ENCODE measurements at regions not wholly inside any gene's neighbourhood (a gene's known extent, or its start where the extent isn't known, plus 50 kb on each side); places are given as distances from the start of the nearest gene placed in this dataset.

DNA sequence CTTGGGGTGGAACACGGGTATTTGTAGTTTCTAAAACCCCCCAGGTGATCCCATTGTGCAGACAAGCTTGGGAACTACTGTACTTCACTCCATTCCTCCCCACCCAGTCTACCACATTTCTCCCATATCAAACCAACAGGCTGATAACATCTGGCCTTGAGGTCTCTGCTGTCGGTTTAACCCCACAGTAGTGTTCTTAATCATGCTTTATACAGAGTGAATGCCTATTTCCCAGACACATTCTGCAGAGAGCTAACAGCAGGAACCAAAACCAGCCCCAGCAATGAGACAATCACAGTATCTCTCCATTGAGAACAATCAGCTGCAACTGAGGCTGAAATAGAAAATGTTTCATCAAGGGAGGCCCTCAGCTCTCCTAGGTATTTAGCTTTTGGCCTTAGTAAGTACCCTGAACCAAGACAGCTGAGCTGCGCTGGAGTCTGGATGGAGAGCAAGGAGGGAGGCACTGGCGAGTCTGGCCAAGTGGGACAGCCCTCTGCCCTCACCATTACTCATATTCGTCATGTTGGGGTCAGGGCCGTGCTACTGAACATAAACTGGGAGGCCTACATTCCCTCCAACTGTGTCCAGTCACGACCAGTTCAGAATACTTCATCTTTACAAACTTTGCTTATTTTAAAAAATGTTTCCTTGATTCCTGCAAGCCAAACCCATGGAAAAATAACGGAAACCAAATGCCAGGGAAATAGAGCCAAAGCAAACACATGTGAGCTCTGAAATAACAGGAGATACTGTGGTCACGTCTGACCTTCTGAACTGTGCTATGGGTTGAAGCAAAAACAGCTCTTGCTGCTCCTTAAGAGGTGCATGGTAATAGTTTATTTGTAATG is 81.0 kb downstream of the CCDC34 start:
- TF ChIP-seq ZNF24 (tag by site-specific recombination; IDR thresholded peaks at IDR 0.05): no peak
- no peak for TF ChIP-seq KLF9 (tag by site-specific recombination; IDR thresholded peaks at IDR 0.05; ENCODE audit: low read depth)
- no peak for TF ChIP-seq ZFP41 (tag by site-specific recombination; IDR thresholded peaks at IDR 0.05; ENCODE audit: borderline replicate concordance)
- TF ChIP-seq, protein P1, sequence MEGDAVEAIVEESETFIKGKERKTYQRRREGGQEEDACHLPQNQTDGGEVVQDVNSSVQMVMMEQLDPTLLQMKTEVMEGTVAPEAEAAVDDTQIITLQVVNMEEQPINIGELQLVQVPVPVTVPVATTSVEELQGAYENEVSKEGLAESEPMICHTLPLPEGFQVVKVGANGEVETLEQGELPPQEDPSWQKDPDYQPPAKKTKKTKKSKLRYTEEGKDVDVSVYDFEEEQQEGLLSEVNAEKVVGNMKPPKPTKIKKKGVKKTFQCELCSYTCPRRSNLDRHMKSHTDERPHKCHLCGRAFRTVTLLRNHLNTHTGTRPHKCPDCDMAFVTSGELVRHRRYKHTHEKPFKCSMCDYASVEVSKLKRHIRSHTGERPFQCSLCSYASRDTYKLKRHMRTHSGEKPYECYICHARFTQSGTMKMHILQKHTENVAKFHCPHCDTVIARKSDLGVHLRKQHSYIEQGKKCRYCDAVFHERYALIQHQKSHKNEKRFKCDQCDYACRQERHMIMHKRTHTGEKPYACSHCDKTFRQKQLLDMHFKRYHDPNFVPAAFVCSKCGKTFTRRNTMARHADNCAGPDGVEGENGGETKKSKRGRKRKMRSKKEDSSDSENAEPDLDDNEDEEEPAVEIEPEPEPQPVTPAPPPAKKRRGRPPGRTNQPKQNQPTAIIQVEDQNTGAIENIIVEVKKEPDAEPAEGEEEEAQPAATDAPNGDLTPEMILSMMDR (tag by site-specific recombination; IDR thresholded peaks at IDR 0.05): no peak
- no peak for TF ChIP-seq OSR2 (tag by site-specific recombination; IDR thresholded peaks at IDR 0.05)
- no peak for TF ChIP-seq ZFP37 (tag by site-specific recombination; IDR thresholded peaks at IDR 0.05)
- no peak for TF ChIP-seq ZNF530 (tag by site-specific recombination; IDR thresholded peaks at IDR 0.05; ENCODE audit: low read depth)
- no peak for TF ChIP-seq ZBTB1 (tag by site-specific recombination; IDR thresholded peaks at IDR 0.05)
- TF ChIP-seq, protein P2, sequence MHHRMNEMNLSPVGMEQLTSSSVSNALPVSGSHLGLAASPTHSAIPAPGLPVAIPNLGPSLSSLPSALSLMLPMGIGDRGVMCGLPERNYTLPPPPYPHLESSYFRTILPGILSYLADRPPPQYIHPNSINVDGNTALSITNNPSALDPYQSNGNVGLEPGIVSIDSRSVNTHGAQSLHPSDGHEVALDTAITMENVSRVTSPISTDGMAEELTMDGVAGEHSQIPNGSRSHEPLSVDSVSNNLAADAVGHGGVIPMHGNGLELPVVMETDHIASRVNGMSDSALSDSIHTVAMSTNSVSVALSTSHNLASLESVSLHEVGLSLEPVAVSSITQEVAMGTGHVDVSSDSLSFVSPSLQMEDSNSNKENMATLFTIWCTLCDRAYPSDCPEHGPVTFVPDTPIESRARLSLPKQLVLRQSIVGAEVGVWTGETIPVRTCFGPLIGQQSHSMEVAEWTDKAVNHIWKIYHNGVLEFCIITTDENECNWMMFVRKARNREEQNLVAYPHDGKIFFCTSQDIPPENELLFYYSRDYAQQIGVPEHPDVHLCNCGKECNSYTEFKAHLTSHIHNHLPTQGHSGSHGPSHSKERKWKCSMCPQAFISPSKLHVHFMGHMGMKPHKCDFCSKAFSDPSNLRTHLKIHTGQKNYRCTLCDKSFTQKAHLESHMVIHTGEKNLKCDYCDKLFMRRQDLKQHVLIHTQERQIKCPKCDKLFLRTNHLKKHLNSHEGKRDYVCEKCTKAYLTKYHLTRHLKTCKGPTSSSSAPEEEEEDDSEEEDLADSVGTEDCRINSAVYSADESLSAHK (tag by site-specific recombination; IDR thresholded peaks at IDR 0.05): no peak
- no peak for TF ChIP-seq ZNF169 (tag by site-specific recombination; IDR thresholded peaks at IDR 0.05)
